ENCODE measurements at regions not wholly inside any gene's neighbourhood (a gene's known extent, or its start where the extent isn't known, plus 50 kb on each side); places are given as distances from the start of the nearest gene placed in this dataset.

DNA sequence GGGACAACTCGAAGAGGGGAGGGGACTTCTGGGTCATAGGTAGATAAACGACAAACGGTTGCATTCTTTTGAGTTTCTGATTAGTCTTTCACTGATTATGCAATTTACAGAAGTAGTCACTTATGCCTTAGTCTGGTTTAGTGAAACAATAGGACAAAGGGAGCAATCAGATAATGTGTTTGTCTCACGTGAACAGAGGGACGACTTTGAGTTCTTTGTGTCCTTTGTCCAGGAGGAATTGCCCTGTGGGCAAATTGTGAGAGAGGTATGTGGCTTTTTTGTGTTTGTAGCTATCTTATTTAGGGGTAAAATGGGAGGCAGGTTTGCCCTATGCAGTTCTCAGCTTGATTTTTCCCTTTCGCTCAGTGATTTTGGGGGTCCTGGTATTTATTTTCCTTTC is 362.9 kb upstream of the PCDH20 start:
- no peaks in the 10 kb centered on the region for H3F3A ChIP-seq (ENCODE audit: low read depth)

DNA sequence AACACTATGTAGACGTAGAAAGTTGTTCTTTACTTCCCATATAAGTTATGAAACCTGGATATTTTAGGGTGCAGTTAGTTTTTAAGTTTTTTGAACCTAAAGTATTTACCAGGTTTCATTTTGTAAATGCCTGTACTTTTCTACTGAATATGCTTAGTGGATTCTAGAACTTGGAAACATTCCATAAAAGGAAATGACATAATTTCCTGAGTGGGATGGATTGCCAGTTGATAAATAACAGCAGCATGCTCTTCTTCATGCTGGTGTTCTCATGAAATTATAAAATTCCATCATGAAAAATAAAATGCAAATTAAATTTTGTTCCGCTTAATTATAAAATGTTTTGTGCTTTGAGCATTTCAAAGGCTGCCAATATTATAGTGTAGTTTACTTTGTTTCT is 362.2 kb upstream of the PCDH20 start:
- no peaks in the 10 kb centered on the region for H3K9me3 ChIP-seq (ENCODE audit: insufficient read depth, low read depth, low read length)
- H3K4me3 ChIP-seq (ENCODE audit: low read length, poor library complexity, severe bottlenecking), result no peak overlapping the region
- no peaks in the 10 kb centered on the region for H3K79me2 ChIP-seq (ENCODE audit: insufficient read depth, low read length)
- no peak overlapping the region for H3K4me2 ChIP-seq (ENCODE audit: low read depth, low read length, poor library complexity, severe bottlenecking)
- no peaks in the 10 kb centered on the region for H3F3A ChIP-seq (ENCODE audit: low read depth)
- no peaks in the 10 kb centered on the region for H4K20me1 ChIP-seq (ENCODE audit: insufficient read depth, low read length, poor library complexity, severe bottlenecking)
- no peaks in the 10 kb centered on the region for H3K27me3 ChIP-seq (ENCODE audit: insufficient read depth, low read length, poor library complexity, severe bottlenecking)
- H3K36me3 ChIP-seq (ENCODE audit: insufficient read depth, low read length), result no peaks in the 10 kb centered on the region
- H3K9me2 ChIP-seq (replicated peaks; ENCODE audit: low read depth, low read length), result no peaks in the 10 kb centered on the region
- no peak overlapping the region for H2AFZ ChIP-seq (ENCODE audit: low read length)
- H3K4me1 ChIP-seq (ENCODE audit: insufficient read depth, low read length, poor library complexity, severe bottlenecking), result no peaks in the 10 kb centered on the region
- H3K9ac ChIP-seq (ENCODE audit: low read depth, low read length, poor library complexity, severe bottlenecking), result no peak overlapping the region
- TF ChIP-seq EZH2phosphoT487 (IDR thresholded peaks at IDR 0.05; ENCODE audit: borderline replicate concordance), result no peak
- TF ChIP-seq, protein P1, sequence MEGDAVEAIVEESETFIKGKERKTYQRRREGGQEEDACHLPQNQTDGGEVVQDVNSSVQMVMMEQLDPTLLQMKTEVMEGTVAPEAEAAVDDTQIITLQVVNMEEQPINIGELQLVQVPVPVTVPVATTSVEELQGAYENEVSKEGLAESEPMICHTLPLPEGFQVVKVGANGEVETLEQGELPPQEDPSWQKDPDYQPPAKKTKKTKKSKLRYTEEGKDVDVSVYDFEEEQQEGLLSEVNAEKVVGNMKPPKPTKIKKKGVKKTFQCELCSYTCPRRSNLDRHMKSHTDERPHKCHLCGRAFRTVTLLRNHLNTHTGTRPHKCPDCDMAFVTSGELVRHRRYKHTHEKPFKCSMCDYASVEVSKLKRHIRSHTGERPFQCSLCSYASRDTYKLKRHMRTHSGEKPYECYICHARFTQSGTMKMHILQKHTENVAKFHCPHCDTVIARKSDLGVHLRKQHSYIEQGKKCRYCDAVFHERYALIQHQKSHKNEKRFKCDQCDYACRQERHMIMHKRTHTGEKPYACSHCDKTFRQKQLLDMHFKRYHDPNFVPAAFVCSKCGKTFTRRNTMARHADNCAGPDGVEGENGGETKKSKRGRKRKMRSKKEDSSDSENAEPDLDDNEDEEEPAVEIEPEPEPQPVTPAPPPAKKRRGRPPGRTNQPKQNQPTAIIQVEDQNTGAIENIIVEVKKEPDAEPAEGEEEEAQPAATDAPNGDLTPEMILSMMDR (conservative IDR thresholded peaks at IDR 0.05; ENCODE audit: low read length), result no peak

More for the DNA sequence above, 362.9 kb upstream of the PCDH20 start:
- Histone ChIP-seq H3K36me3 (ENCODE audit: insufficient read depth, low read length) (no peaks in the 10 kb centered on the region), H2AFZ (ENCODE audit: low read length) (no peak overlapping the region), H3K4me3 (ENCODE audit: low read length, poor library complexity, severe bottlenecking) (no peak overlapping the region), H3K9ac (ENCODE audit: low read depth, low read length, poor library complexity, severe bottlenecking) (no peak overlapping the region), H3K9me3 (ENCODE audit: insufficient read depth, low read depth, low read length) (no peaks in the 10 kb centered on the region), H3K9me2 (replicated peaks; ENCODE audit: low read depth, low read length) (no peaks in the 10 kb centered on the region), H3K4me1 (ENCODE audit: insufficient read depth, low read length, poor library complexity, severe bottlenecking) (no peaks in the 10 kb centered on the region), H3K79me2 (ENCODE audit: insufficient read depth, low read length) (no peaks in the 10 kb centered on the region), H3K4me2 (ENCODE audit: low read depth, low read length, poor library complexity, severe bottlenecking) (no peak overlapping the region), H3K27me3 (ENCODE audit: insufficient read depth, low read length, poor library complexity, severe bottlenecking) (no peaks in the 10 kb centered on the region), H4K20me1 (ENCODE audit: insufficient read depth, low read length, poor library complexity, severe bottlenecking) (no peaks in the 10 kb centered on the region)
- TF ChIP-seq EZH2phosphoT487 (IDR thresholded peaks at IDR 0.05; ENCODE audit: borderline replicate concordance), result no peak
- TF ChIP-seq, protein P1 (conservative IDR thresholded peaks at IDR 0.05; ENCODE audit: low read length), result no peak

DNA sequence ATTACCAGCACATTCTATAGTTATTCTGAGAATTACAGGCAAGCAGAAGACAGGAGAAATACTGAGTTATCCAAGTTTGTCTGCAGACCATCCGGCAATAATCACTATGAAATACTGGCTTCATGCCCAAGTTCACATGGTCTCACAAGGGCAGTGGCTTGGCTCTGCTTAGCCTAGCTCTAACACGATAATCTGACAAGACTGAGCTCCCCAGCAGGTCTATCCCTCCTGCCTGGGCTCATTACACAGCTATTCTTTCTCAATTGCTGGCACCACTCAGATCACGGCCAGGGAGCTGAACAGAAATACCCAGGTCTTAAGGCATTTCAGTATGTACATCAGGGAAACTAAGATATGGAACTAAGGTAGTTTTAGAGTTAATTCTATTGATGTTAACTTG is 361.6 kb upstream of the PCDH20 start:
- Histone ChIP-seq H3K4me3 (ENCODE audit: low read length, poor library complexity, severe bottlenecking) (no peak overlapping the region), H3K4me2 (ENCODE audit: low read depth, low read length, poor library complexity, severe bottlenecking) (no peak overlapping the region), H3K36me3 (ENCODE audit: insufficient read depth, low read length) (no peaks in the 10 kb centered on the region), H3F3A (ENCODE audit: low read depth) (no peaks in the 10 kb centered on the region), H2AFZ (ENCODE audit: low read length) (no peak overlapping the region), H3K9ac (ENCODE audit: low read depth, low read length, poor library complexity, severe bottlenecking) (no peak overlapping the region), H3K9me2 (replicated peaks; ENCODE audit: low read depth, low read length) (no peaks in the 10 kb centered on the region), H3K79me2 (ENCODE audit: insufficient read depth, low read length) (no peaks in the 10 kb centered on the region), H4K20me1 (ENCODE audit: insufficient read depth, low read length, poor library complexity, severe bottlenecking) (no peaks in the 10 kb centered on the region), H3K4me1 (ENCODE audit: insufficient read depth, low read length, poor library complexity, severe bottlenecking) (no peaks in the 10 kb centered on the region), H3K27me3 (ENCODE audit: insufficient read depth, low read length, poor library complexity, severe bottlenecking) (no peaks in the 10 kb centered on the region), H3K9me3 (ENCODE audit: insufficient read depth, low read depth, low read length) (no peaks in the 10 kb centered on the region)
- no peak for TF ChIP-seq EZH2phosphoT487 (IDR thresholded peaks at IDR 0.05; ENCODE audit: borderline replicate concordance)
- TF ChIP-seq, protein P1 (conservative IDR thresholded peaks at IDR 0.05; ENCODE audit: low read length), result no peak

All from Loucy (cell line).